GM20431 (cell line): ENCODE measurements at regions not wholly inside any gene's neighbourhood (a gene's known extent, or its start where the extent isn't known, plus 50 kb on each side); places are given as distances from the start of the nearest gene placed in this dataset.

Experiments used
- in situ Hi-C: fragments of 300-500 bp; cut with MseI, MboI; formaldehyde crosslinking; loops from one replicate; pipeline ENCODE4 v1.15.0; 2020; ENCODE audit warnings: low sequenced_read_pairs; ENCODE audit not compliant: unreplicated experiment

- in situ Hi-C loops = no loop called here
Observed at GRCh38 chr20:12327205-12327604, 409.5 kb downstream of the BTBD3 start.

- in situ Hi-C loops = no loop called here
Observed at GRCh38 chr20:12331236-12331635, 413.5 kb downstream of the BTBD3 start.

GRCh38 chr20:12337601-12338000, 419.9 kb downstream of the BTBD3 start:
- in situ Hi-C loops = no loop called here

GRCh38 chr20:12345978-12346377, 428.3 kb downstream of the BTBD3 start:
- in situ Hi-C loops = no loop called here

- in situ Hi-C loops = no loop called here
Observed at GRCh38 chr20:12353842-12354241, 436.1 kb downstream of the BTBD3 start.

GRCh38 chr20:12354725-12355124, 437.0 kb downstream of the BTBD3 start:
- in situ Hi-C loops = no loop called here

- in situ Hi-C loops = no loop called here
Observed at GRCh38 chr20:12355185-12355584, 437.5 kb downstream of the BTBD3 start.

GRCh38 chr20:12358006-12358654, 440.4 kb downstream of the BTBD3 start:
- in situ Hi-C loops = no loop called here

GRCh38 chr20:12358655-12359009, 440.9 kb downstream of the BTBD3 start:
- in situ Hi-C loops = no loop called here

GRCh38 chr20:12371990-12372389, 454.3 kb downstream of the BTBD3 start:
- in situ Hi-C loops = no loop called here

GRCh38 chr20:12372557-12372956, 454.9 kb downstream of the BTBD3 start:
- in situ Hi-C loops = no loop called here

- in situ Hi-C loops = no loop called here
Observed at GRCh38 chr20:12375967-12376366, 458.3 kb downstream of the BTBD3 start.

GRCh38 chr20:12383821-12384220, 466.1 kb downstream of the BTBD3 start:
- in situ Hi-C loops = no loop called here

GRCh38 chr20:12386821-12387220, 469.1 kb downstream of the BTBD3 start:
- in situ Hi-C loops = no loop called here

- in situ Hi-C loops = no loop called here
Observed at GRCh38 chr20:12391099-12391498, 473.4 kb downstream of the BTBD3 start.

- in situ Hi-C loops = no loop called here
Observed at GRCh38 chr20:12394786-12395185, 477.1 kb downstream of the BTBD3 start.

GRCh38 chr20:12395353-12395752, 477.7 kb downstream of the BTBD3 start:
- in situ Hi-C loops = no loop called here

- in situ Hi-C loops = no loop called here
Observed at GRCh38 chr20:12395760-12396159, 478.1 kb downstream of the BTBD3 start.

GRCh38 chr20:12399110-12399836, 481.6 kb downstream of the BTBD3 start:
- in situ Hi-C loops = no loop called here

GRCh38 chr20:12404941-12405340, 487.2 kb downstream of the BTBD3 start:
- in situ Hi-C loops = no loop called here

GRCh38 chr20:12406978-12407377, 489.3 kb downstream of the BTBD3 start:
- in situ Hi-C loops = no loop called here

GRCh38 chr20:12409501-12409900, 491.8 kb downstream of the BTBD3 start:
- in situ Hi-C loops = no loop called here
